Fibroblast of skin of right quadriceps (primary cell): ENCODE measurements at regions not wholly inside any gene's neighbourhood (a gene's known extent, or its start where the extent isn't known, plus 50 kb on each side); places are given as distances from the start of the nearest gene placed in this dataset.

ENCODE experiments used
- DNase-seq: peaks from one replicate; pipeline ENCODE4 v3.0.0-alpha.2; 2013

DNA sequence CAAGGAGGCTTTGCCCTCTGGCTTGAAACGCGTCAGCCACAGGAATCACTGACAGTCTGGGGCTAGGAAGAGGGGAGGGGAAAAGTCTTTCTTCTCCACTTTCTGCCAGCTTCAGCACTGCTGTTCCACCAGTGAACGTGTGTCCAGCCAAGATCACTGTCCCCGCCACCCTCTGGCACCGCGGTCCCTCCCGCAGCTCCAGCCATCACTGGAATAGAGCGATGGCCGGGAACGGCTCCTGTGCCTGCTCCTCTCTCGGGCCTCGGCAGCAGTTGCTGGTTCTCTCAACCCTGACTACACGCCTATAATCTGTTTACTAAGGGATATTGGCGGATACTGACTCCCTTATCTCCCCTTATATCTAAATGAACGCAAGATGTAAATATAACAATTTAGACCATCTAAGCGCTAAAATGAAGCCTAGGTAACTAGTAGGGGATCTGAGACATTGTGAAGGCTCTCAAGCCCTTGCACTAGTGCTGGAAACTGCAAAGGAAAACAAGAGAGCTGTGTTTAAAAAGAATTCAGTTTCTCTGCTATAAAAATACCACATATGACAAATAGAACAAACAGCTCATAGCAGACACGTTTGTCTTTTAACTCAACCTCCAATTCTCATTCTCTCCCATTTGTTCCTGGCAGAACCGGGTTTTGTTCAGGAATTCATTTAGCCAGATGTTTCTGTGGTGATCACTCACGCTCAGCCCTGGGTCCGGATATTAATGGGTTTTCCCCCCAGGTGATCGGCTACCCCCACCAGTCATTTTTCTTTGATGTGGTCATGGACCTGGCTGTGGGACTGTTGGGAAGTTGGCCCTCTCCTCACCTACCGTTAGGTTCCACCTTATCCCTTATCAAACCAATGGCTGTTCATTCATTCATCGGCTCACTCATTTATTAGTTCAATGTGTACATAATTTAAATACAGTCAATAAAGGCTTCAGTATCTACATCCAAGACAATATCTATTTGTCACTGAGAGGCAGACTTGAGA, 149.8 kb downstream of the MED10 start:
- no peak for DNase-seq

DNA sequence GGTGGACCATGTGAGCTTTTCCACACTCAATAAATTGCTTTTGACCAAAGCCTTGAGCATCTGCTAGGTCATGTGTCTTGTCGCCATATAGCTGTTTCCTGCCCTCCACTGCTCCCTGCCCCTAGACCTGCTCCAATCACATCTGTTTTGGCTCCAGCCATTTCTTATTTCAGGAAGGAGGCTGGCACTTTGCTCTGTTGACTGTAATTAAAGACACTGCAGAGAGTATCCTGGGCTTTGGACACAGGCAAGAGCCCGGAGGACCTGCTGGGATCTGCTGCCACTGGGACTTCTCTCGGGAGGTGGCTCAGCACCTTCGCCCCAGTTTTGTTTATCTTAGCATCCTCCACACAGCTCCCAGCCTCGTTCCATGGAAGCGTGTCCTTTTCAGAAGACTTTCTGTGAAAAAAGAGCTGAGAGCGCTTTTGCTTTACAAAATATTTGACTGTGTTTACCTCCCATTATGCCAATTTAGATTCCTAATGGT, 153.2 kb downstream of the MED10 start:
- DNase-seq: no peak

DNA sequence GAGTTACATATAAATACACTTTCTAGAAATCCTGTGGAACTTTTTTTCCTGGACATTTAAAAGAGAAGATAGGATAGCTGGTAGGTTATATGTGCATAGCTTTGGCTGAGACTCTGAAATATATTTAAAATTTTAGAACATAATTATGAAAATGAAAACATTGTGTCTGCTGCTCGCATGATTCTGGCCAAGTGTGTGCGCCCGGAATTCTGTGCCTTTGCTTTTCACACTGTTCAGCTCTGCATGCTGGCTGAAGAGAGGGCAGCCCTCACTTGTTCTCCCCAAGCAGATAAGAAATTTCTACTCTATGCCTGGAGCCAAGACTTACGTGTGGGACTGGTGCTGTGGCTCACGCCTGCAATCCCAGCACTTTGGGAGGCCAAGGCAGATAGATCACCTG, 153.9 kb downstream of the MED10 start:
- no peak for DNase-seq

DNA sequence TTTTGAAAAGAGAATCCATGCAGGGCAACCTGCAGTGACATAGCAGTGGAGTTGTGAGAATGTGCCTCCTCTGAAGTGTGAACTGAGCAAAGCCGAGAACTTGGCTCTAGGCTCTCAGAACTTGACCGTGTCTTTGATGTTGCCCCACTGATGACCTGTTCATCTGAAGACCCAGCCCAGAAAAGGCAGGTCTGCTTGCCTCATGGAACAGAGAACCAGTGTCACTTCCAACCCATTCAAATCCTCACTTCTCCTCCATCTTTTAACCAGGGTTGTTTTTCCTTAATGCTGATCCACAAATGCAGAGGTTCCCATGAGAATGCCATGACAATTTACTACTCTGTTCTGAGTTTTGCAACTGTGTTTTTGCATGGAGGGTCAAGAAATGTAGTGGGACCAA, 155.4 kb downstream of the MED10 start:
- no peak for DNase-seq

DNA sequence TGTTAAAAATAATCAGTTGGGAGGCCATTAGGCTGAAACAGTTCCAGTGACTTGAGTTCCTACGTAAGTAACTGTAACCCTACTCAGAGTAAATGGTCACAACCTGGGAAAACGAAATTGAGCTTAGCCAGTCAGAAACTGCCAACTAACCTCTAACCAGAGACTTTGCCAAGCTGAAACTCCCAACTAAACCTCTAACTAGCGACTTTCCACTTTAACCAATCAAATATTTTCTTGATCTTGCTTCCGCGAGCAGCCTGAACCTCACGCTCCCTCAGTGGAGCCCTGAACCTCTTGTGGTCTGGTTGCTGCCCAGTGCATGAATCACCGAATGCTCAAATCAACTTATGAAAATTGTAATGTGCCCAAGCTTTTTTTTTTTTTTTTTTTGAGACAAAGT, 156.2 kb downstream of the MED10 start:
- no peak for DNase-seq

DNA sequence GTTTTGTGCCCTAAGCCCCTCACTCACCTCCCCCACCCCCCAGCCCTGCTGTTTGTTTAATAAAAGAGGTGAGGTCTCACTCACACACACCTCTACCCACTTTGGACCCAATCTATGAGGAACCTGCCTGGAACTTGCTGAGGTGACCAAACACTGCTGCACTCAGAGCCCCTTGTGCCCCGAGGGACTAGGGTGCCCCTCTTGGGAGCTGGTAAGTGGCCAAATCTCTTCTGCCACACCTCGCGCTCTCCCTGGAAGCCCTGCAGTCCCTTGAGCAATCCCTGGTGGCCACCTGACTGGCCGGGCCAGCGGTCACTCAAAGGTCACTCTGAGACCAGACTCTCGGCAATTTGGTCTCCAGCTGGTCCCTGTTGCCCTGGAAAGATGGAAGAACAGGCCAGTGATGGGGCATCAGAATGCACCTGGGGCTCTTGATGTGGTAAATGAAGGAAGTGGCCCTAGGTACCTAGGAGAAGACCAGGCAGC, 157.2 kb downstream of the MED10 start:
- no peak for DNase-seq

DNA sequence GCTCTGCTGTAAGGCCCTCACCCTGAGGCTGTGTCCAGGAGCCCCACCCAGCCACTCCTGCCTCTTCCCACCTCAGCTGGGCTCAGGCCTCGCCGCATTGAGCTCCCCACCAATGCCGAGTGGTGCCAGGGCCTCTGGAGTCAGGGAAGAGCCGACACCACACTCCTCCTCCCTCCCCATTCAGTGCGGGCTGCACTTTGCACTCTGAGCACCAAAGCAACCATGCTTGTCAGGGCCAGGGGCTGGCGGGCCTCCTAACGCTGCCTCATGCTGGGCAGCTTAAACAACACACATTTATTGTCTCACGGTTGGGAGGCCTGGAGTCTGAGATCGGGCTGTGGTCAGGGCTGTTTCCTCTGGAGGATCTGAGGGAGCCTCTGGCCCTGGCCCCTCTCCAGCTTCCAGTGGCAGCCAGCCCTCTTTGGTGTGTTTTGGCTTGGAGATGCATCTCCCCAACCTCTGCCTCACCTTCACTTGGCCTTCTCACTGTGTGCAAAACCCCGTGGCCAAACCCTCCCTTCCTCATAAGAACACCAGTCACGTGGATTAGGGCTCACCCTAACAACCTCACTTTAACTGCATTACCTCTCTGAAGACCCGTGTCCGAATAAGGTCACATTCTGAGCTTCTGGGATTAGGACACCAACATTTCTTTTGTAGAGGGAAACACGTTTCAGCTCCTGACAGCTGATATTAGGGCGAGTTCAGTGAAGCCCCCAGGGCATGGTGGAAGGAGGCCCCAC, 157.8 kb downstream of the MED10 start:
- DNase-seq: no peak

DNA sequence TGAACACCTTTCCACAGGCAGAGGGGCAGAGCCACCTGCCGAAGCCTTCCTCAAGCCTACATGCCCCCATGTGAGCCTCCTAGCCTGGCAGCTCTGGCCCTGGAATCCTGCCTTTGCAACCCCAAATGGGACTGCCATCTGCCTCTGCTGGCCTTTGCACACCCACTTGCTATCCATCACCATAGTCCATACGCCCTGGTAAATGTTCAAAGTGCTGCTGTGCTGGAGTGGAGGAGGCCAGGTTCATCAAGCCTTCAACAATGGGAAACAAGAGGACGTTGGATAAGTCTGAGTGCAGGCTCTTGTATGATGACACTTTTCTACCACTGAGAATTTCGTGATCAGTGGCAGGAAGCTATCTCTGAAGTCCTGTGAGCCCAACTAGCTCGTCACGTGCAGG, 159.8 kb downstream of the MED10 start:
- no peak for DNase-seq

DNA sequence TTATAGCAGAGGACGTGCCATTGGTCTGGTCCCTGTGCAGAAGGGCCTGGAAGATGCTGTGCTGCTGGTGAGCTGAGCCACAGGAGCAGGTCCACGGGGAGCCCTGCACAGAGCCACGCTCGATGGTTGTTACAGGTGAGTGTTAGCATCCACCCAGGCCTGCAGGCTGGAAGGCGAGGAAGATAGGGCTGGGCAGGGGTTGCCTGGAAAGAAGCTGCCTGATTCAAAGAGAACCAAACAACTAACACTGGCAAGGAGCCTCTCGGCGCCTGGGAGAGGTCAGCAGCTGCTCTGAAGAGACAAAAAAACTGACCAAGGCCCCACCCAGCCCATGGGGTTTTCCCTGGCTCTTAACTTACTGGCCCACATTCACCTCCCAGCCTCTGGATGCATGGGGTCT, 160.2 kb downstream of the MED10 start:
- no peak for DNase-seq

DNA sequence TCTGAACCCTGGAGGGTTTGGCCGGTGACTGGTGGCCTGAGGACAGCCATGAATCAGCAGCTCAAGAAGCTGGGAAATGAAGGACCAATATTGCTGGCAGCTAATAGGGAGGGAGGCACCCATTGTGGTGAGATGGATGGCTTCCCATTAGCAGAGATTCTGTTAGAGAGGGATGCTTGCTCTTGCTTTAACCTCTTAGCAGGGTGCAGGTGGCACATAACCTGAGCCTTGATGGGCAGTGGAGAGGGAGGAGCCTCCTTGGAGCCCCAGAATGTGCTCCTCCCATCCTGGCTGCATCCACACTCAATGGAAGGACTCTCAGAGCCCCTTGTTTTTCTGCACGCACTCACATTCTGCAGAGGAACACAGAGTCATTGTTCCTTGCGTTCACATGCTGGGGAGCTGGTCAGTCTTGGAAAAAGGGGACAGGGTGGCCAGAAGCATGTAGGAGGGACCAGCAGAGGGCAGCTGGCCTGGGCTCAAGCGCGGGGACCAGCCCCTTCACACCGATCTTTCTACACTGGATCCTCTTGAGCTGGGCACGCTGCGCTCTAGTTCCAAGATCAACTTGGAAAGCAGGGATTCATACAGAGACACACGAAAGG, 161.8 kb downstream of the MED10 start:
- no peak for DNase-seq

DNA sequence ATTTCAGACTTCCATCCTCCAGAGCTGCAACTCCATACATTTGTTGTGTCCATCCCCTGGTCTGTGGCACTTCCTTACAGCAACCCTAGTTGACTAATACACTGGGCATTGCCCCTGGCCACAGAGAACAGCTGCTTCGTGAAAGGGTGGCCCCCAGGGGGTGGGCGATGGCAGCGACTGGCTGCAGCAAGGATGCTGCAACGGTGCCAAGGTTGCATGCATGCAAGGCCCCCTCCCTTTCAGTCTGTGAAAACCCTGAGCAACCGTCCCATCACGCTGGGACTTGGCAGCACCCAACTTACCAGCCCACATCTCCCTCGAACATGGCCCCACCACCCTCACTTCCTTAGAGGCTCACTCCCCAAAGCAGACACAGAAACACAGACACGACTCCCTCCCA, 162.5 kb downstream of the MED10 start:
- no peak for DNase-seq

DNA sequence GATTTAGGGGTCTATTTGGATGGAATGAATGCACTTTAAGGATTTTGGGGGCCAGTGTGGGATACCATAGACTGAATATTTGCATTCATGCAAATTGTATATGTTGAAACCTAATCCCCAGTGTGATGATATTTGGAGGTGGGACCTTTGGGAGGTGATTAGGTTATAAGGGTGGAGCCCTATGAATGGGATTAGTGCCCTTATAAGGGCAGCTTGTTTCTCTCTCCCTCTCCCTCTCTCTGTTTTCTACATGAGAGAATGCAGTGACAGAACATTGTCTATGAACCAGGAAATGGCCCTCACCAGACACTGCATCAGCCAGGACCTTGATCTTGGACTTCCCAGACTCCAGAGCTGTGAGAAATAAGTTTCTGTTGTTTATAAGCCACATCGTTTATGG, 166.1 kb downstream of the MED10 start:
- no peak for DNase-seq

DNA sequence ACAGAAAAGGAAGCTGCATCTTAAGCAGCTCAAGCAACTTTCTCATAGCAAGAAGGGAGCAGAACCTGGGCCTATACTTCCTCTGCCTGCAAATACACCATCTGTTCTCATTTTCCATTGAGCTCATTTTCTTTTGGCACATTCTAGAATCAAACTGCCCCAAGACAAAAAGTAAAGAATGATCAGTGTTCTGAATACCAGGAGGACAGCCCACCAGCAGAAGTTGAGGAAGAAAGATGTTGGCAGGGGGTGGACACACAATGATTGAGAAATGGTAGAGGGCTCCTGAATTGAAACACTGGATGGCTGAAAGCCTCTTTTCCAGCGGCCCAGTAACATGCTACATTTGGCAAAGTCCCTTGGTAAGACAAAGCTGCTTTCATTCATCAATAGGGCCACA, 171.8 kb downstream of the MED10 start:
- no peak for DNase-seq

DNA sequence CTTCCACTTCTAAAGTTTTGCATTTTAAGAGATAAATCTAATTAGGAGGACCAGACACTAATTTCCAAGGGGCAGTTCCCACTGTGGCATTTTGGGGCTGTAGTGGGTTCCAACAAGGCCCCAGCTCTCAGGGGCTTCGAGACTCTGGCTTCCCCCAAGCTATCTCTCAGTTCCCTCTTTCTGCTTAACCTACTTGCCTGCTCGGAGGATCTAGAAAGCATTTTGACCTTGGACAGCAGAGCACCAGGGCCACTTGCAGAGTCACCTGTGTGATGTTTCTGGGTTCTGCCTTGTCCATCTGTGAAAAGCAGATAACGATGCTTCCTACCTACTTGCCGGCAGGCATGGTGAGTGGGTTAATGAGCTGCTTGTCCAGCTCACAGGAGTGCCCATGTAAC, 175.4 kb downstream of the MED10 start:
- no peak for DNase-seq

DNA sequence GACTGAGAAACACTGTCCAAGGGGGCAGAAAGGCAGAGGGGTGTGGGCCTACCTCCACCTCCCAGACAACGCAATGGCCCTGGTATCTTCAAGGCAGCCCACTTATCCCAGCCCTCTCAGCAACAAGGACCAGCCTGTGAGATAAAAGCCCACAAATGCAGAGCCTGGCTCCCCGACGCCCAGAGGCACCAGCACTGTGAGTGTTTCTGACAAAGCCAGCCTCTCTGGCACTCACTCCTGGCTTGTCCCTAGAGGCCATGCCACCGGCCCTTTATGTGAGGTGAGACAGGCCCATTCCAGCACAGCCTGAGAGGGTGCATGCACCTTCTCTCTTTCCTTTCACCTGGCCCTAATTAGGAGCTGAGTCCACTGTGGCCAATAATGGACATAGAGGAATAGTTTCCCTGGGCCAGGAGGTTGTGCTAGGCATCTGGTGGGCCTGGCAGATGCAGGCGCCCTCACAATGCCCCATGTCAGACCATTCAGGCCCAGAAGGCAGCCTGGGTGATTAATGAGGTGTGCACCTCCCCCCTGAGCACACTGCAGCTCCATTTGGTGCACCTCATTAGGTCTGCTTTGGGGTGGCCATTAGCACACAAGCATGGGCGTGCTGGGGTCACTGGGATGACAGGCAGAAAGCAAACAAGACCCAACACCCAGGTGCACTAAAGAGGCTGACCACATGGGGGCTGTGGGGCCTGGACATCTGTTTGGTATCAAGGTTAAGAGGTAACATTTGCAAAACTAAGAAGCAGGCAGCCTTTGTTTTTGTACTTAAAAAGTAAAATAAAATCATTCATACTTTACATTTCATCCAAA, 176.0 kb downstream of the MED10 start:
- DNase-seq: no peak

DNA sequence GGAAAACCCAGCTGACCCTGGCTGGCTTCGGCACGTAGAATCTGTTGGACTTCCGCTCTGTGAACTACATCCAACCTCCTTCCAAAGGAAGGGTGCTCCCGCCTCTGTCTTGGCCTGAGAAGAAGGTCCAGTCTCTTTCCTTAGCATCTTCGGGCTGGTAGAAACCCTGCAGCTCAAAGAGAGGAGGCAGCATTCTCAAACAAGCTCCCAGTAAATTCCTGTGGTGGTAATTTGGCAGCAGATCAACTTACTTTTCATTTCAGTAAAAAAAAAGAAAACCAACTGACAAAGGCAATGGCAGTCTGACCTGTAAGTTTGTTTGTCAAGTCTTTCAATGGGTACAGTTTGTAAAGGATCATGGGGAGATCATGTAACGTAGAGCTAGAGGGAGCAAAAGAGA, 176.7 kb downstream of the MED10 start:
- DNase-seq: peak; percentile 59

DNA sequence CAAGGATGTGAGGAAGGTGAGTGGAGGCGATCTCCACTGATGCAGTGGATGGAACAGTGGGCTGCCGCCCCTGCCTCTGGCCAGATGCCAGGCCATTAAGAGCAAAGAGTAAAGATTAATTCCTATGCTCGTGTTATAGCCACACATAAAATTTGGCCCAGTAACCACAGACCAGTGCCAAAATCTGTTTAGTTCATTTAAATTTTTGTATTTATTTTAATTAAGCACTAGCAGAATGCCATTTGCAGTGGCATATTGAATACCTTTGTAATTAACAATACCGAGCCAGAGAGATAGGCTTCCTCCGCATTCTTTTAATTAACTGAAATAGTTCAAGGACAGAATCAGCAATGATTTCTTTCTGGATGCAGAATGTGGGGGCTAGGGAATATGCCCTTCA, 179.8 kb downstream of the MED10 start:
- no peak for DNase-seq

DNA sequence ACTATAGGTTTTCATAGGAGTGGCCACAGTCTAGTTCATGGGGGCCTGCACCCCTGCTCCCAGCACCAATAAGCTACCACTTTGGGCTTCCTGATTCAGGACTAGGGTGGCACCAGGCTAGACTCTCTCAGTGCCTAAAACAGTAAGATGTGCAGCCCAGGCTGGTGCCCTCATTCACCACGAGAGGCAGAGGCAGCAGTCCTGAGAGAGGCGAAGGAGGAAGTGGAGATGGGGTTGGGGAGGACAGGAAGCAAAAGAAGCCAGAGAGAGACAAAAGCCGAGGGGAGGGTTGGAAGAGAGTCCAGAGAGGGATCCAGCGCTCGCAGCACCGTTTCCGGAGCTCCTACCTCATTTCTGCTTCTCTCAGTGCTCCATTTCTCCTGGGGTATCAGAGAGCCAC, 180.9 kb downstream of the MED10 start:
- no peak for DNase-seq

DNA sequence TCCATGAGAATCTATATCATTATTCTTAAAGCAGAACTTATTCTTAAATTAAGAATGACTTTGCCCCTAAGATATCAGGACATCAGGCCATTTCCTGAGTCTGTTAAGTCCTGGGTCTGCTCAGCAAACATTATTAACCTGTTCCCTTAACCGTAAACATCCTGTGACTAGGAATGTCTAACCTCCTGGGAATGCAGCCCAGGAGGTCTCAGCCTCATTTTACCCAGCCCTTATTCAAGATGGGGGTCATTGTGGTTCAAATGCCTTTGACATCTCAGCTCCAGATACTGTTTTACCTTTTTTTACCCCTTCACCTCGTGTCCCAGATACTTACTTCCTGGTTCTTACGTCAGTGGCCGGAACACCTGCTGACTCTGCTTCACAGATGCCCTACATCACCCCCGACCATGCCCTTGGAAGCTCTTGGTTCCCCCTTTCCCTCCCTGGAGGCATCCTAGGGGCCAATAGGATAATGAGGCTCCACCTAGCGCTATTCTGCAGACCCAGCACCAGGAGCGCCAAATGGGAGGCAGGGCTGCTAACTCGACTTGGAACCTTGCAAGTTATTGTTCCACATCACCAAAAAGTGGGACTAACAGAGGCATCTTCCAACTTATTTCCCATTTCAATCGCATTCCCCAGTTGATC, 182.5 kb downstream of the MED10 start:
- DNase-seq: no peak

DNA sequence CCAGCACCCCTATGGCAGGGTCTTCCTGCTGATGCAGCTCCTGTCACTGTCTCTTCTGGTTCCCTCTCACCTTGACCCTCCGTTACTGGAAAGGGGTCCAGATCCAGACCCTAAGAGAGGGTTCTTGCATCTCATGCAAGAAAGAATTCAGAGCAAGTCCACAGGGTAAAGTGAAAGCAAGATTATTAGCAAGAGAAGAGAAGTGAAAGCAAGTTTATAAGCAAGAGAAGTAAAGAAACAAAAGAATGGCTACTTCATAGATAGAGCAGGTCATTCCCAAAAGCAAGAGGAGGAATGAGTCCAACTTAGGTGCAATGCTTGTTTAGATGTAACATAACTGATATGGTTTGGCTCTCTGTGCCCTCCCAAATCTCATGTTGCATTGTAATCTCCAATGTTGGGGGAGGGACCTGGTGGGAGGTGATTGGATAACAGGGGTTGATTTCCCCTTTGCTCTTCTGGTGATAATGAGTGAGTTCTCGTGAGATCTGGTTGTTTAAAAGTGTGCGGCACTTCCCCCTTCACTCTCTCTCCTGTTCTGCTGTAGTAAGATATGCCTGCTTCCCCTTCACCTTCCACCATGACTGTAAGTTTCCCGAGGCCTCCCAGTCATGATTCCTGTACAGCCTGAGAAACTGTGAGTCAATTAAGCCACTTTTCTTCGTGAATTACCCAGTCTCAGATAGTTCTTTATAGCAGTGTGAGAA, 183.3 kb downstream of the MED10 start:
- no peak for DNase-seq

DNA sequence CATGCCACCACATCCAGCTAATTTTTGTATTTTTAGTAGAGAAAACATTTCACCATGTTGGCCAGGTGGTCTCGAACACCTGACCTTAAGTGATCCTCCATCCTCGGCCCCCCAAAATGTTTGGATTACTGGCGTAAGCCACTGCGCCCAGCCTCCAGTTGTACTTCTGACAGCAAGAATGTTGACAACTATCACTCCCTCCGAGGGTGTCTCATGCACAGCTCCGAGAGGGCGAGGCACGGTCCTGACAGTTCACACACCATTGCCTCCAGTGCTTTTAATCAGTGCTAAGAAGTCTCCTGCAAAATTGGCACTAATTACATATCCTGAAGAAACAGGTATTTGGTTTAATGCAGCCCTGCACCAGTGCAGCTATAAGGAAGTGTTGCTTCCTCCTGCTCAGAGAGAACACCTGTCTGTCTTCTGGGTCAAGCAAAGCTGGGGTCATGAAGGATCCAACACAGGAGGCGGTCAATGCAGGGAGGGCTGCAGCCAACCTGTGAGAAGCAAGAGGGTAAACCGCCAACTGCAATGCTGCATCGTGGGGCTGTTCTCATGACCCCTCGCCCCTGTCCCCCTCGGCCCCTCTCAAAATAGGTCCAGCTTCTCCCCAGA, 184.0 kb downstream of the MED10 start:
- no peak for DNase-seq
